ENCODE measurements at regions not wholly inside any gene's neighbourhood (a gene's known extent, or its start where the extent isn't known, plus 50 kb on each side); places are given as distances from the start of the nearest gene placed in this dataset.

- no peaks in the 10 kb centered on the region for H3K79me1 ChIP-seq (ENCODE audit: low read depth, low read length)
- H2BK15ac ChIP-seq (ENCODE audit: low read length): no peak overlapping the region
- no peak overlapping the region for H3K23ac ChIP-seq (ENCODE audit: low read depth, low read length, poor library complexity)
- H2AFZ ChIP-seq (ENCODE audit: low read length): no peak overlapping the region
- H3K4me3 ChIP-seq (ENCODE audit: low read length in 2 of 2): no peak overlapping the region
- no peak overlapping the region for H2AK5ac ChIP-seq (ENCODE audit: low read depth, low read length)
- DNase-seq (ENCODE audit: low spot score): no peak
- no peak overlapping the region for H4K91ac ChIP-seq (ENCODE audit: low read depth, low read length, poor library complexity)
- H3K4me1 ChIP-seq (ENCODE audit: control insufficient read depth in 2 of 2, insufficient read depth in 1 of 2, low read depth in 1 of 2, low read length in 2 of 2): no peaks in the 10 kb centered on the region
- no peak overlapping the region for H2BK120ac ChIP-seq (ENCODE audit: low read depth, low read length)
- no peak overlapping the region for H4K8ac ChIP-seq (ENCODE audit: low read depth, low read length)
- H3K18ac ChIP-seq (ENCODE audit: low read length): no peak overlapping the region
- H3K9ac ChIP-seq (ENCODE audit: low read depth, low read length, poor library complexity): no peak overlapping the region
- H3K4ac ChIP-seq (ENCODE audit: low read length): no peak overlapping the region
- no peak overlapping the region for H3K4me2 ChIP-seq (ENCODE audit: insufficient read depth, low read length, poor library complexity, severe bottlenecking)
- no peaks in the 10 kb centered on the region for H3K36me3 ChIP-seq (replicated peaks in 1 of 2; ENCODE audit: control insufficient read depth in 2 of 2, insufficient read depth in 2 of 2, low read length in 2 of 2)
- H3K27ac ChIP-seq (replicated peaks; ENCODE audit: low read length): no peak overlapping the region
- H3K9me3 ChIP-seq (replicated peaks in 1 of 2; ENCODE audit: control insufficient read depth in 2 of 2, insufficient read depth in 1 of 2, low read depth in 1 of 2, low read length in 2 of 2): no peaks in the 10 kb centered on the region
- no peak overlapping the region for H2BK12ac ChIP-seq (ENCODE audit: low read length)
- no peaks in the 10 kb centered on the region for H3K27me3 ChIP-seq (ENCODE audit: control insufficient read depth in 3 of 3, insufficient read depth in 3 of 3, low read depth in 1 of 3, low read length in 3 of 3)
- H2BK5ac ChIP-seq (ENCODE audit: low read length): no peak overlapping the region
- H3K14ac ChIP-seq (ENCODE audit: low read length): no peak overlapping the region
Measured at GRCh38 chr16:62978451-62978850, 942.2 kb upstream of the CDH8 start.

GRCh38 chr16:62977876-62978275 lies 941.6 kb upstream of the CDH8 start:
- Histone ChIP-seq H4K8ac (ENCODE audit: low read depth, low read length) (no peak overlapping the region), H3K27ac (replicated peaks; ENCODE audit: low read length) (no peak overlapping the region), H2BK12ac (ENCODE audit: low read length) (no peak overlapping the region), H2AK5ac (ENCODE audit: low read depth, low read length) (no peak overlapping the region), H3K4me3 (ENCODE audit: low read length in 2 of 2) (no peak overlapping the region), H3K4me1 (ENCODE audit: control insufficient read depth in 2 of 2, insufficient read depth in 1 of 2, low read depth in 1 of 2, low read length in 2 of 2) (no peaks in the 10 kb centered on the region), H4K91ac (ENCODE audit: low read depth, low read length, poor library complexity) (no peak overlapping the region), H2BK120ac (ENCODE audit: low read depth, low read length) (no peak overlapping the region), H3K4me2 (ENCODE audit: insufficient read depth, low read length, poor library complexity, severe bottlenecking) (no peak overlapping the region), H3K14ac (ENCODE audit: low read length) (no peak overlapping the region), H3K36me3 (replicated peaks in 1 of 2; ENCODE audit: control insufficient read depth in 2 of 2, insufficient read depth in 2 of 2, low read length in 2 of 2) (no peaks in the 10 kb centered on the region), H3K4ac (ENCODE audit: low read length) (no peak overlapping the region), H3K79me1 (ENCODE audit: low read depth, low read length) (no peaks in the 10 kb centered on the region), H3K9ac (ENCODE audit: low read depth, low read length, poor library complexity) (no peak overlapping the region), H3K18ac (ENCODE audit: low read length) (no peak overlapping the region), H3K27me3 (ENCODE audit: control insufficient read depth in 3 of 3, insufficient read depth in 3 of 3, low read depth in 1 of 3, low read length in 3 of 3) (no peaks in the 10 kb centered on the region), H3K9me3 (replicated peaks in 1 of 2; ENCODE audit: control insufficient read depth in 2 of 2, insufficient read depth in 1 of 2, low read depth in 1 of 2, low read length in 2 of 2) (no peaks in the 10 kb centered on the region), H3K23ac (ENCODE audit: low read depth, low read length, poor library complexity) (no peak overlapping the region), H2BK15ac (ENCODE audit: low read length) (no peak overlapping the region), H2AFZ (ENCODE audit: low read length) (no peak overlapping the region), H2BK5ac (ENCODE audit: low read length) (no peak overlapping the region)
- no peak for DNase-seq (ENCODE audit: low spot score)
- no CpG with 5 or more reads among the region's 1 CpG for WGBS, 2 donors (ENCODE audit: extremely low coverage in 2 of 2, insufficient read length in 2 of 2, insufficient replicate concordance in 1 of 2)

- Histone ChIP-seq H2AFZ (ENCODE audit: low read length) (no peak overlapping the region), H3K14ac (ENCODE audit: low read length) (no peak overlapping the region), H3K4me1 (ENCODE audit: control insufficient read depth in 2 of 2, insufficient read depth in 1 of 2, low read depth in 1 of 2, low read length in 2 of 2) (peaks cover 0 to 5% of the 10 kb centered on the region in 2 donors), H2BK15ac (ENCODE audit: low read length) (no peak overlapping the region), H2BK5ac (ENCODE audit: low read length) (no peak overlapping the region), H3K23ac (ENCODE audit: low read depth, low read length, poor library complexity) (no peak overlapping the region), H3K4me3 (ENCODE audit: low read length in 2 of 2) (no peak overlapping the region), H4K8ac (ENCODE audit: low read depth, low read length) (no peak overlapping the region), H2BK120ac (ENCODE audit: low read depth, low read length) (no peak overlapping the region), H3K27ac (replicated peaks; ENCODE audit: low read length) (no peak overlapping the region), H3K9ac (ENCODE audit: low read depth, low read length, poor library complexity) (no peak overlapping the region), H3K18ac (ENCODE audit: low read length) (no peak overlapping the region), H3K9me3 (replicated peaks in 1 of 2; ENCODE audit: control insufficient read depth in 2 of 2, insufficient read depth in 1 of 2, low read depth in 1 of 2, low read length in 2 of 2) (no peaks in the 10 kb centered on the region), H2AK5ac (ENCODE audit: low read depth, low read length) (no peak overlapping the region), H2BK12ac (ENCODE audit: low read length) (no peak overlapping the region), H3K27me3 (ENCODE audit: control insufficient read depth in 3 of 3, insufficient read depth in 3 of 3, low read depth in 1 of 3, low read length in 3 of 3) (no peaks in the 10 kb centered on the region), H4K91ac (ENCODE audit: low read depth, low read length, poor library complexity) (no peak overlapping the region), H3K36me3 (replicated peaks in 1 of 2; ENCODE audit: control insufficient read depth in 2 of 2, insufficient read depth in 2 of 2, low read length in 2 of 2) (no peaks in the 10 kb centered on the region), H3K79me1 (ENCODE audit: low read depth, low read length) (no peaks in the 10 kb centered on the region), H3K4me2 (ENCODE audit: insufficient read depth, low read length, poor library complexity, severe bottlenecking) (no peak overlapping the region), H3K4ac (ENCODE audit: low read length) (no peak overlapping the region)
- WGBS, 2 donors (ENCODE audit: extremely low coverage in 2 of 2, insufficient read length in 2 of 2, insufficient replicate concordance in 1 of 2): no CpG with 5 or more reads among the region's 1 CpG
- DNase-seq (ENCODE audit: low spot score): no peak
Measured at GRCh38 chr16:62974424-62974823, 938.2 kb upstream of the CDH8 start.

GRCh38 chr16:62970851-62971250 lies 934.6 kb upstream of the CDH8 start:
- Histone ChIP-seq H4K91ac (ENCODE audit: low read depth, low read length, poor library complexity) (no peak overlapping the region), H2BK5ac (ENCODE audit: low read length) (no peak overlapping the region), H3K4me1 (ENCODE audit: control insufficient read depth in 2 of 2, insufficient read depth in 1 of 2, low read depth in 1 of 2, low read length in 2 of 2) (peaks cover 0 to 5% of the 10 kb centered on the region in 2 donors), H3K23ac (ENCODE audit: low read depth, low read length, poor library complexity) (no peak overlapping the region), H3K36me3 (replicated peaks in 1 of 2; ENCODE audit: control insufficient read depth in 2 of 2, insufficient read depth in 2 of 2, low read length in 2 of 2) (no peaks in the 10 kb centered on the region), H2BK120ac (ENCODE audit: low read depth, low read length) (no peak overlapping the region), H4K8ac (ENCODE audit: low read depth, low read length) (no peak overlapping the region), H3K79me1 (ENCODE audit: low read depth, low read length) (no peaks in the 10 kb centered on the region), H3K4me2 (ENCODE audit: insufficient read depth, low read length, poor library complexity, severe bottlenecking) (no peak overlapping the region), H3K4me3 (ENCODE audit: low read length in 2 of 2) (no peak overlapping the region), H2BK12ac (ENCODE audit: low read length) (no peak overlapping the region), H3K9ac (ENCODE audit: low read depth, low read length, poor library complexity) (no peak overlapping the region), H3K18ac (ENCODE audit: low read length) (no peak overlapping the region), H3K9me3 (replicated peaks in 1 of 2; ENCODE audit: control insufficient read depth in 2 of 2, insufficient read depth in 1 of 2, low read depth in 1 of 2, low read length in 2 of 2) (peaks cover 0 to 3% of the 10 kb centered on the region in 2 donors), H3K14ac (ENCODE audit: low read length) (no peak overlapping the region), H3K27ac (replicated peaks; ENCODE audit: low read length) (no peak overlapping the region), H2AFZ (ENCODE audit: low read length) (no peak overlapping the region), H2BK15ac (ENCODE audit: low read length) (no peak overlapping the region), H2AK5ac (ENCODE audit: low read depth, low read length) (no peak overlapping the region), H3K4ac (ENCODE audit: low read length) (no peak overlapping the region), H3K27me3 (ENCODE audit: control insufficient read depth in 3 of 3, insufficient read depth in 3 of 3, low read depth in 1 of 3, low read length in 3 of 3) (no peaks in the 10 kb centered on the region)
- DNase-seq (ENCODE audit: low spot score): no peak
